ENCODE measurements at regions not wholly inside any gene's neighbourhood (a gene's known extent, or its start where the extent isn't known, plus 50 kb on each side); places are given as distances from the start of the nearest gene placed in this dataset.

DNA sequence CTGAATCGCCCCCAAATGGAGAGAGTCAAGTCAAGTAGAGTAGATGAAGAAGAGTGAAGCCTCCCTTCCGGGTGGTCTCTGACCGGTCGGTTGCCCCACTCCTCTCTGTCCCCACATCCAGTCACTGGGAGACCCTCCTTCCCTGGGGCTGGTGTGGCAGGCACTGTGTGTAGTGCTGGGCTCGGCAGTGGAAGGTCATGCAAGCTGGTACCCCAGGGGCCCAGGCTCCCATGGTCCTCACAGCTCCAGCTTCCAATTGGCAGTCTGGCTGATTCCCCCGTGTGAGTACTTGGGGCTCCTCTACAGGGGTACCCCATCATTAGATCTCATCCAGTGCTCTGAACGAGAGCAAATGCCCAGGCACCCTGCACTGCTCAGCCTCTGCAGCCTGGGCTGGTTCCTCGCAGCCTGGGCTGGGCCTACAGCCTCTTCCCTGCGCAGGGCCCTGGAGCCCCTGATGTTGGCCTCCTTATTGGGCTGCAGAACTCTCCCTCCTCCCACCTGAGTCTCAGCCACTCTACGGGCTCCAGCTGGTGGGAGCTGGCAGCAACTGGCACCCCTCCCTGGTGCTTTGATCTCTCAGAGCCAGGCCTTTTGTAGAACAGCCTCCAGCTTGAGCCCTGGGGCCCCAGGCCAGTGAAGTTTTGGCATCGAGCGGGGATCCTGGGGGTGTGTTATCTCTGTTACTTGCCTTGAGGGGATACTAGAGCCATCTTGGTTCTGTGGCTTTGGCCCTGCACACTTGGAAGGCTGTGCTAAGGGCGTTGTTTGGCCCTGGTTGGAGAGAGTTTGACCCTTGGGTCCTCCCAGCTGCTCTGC lies 187.8 kb upstream of the HDAC4 start:
- TF ChIP-seq POLR2A (IDR thresholded peaks at IDR 0.05) (no peak), CTCF (IDR thresholded peaks at IDR 0.05) (no peak)
